H9 (cell line): ENCODE measurements at regions not wholly inside any gene's neighbourhood (a gene's known extent, or its start where the extent isn't known, plus 50 kb on each side); places are given as distances from the start of the nearest gene placed in this dataset.

Experiments used
- DNase-seq: peaks from one replicate; pipeline ENCODE4 v3.0.0-alpha.2; 2017
- H2AFZ ChIP-seq: one replicate; pipeline ENCODE4 v1.6.1; 2013; ENCODE audit warnings: mild to moderate bottlenecking, low read length, control low read depth, moderate library complexity
- H2AK5ac ChIP-seq: 2 replicates; pipeline ENCODE4 v1.6.1; 2013; ENCODE audit warnings: low read length, control low read depth, mixed read lengths; ENCODE audit not compliant: insufficient read length
- H2BK120ac ChIP-seq: one replicate; pipeline ENCODE4 v1.6.1; 2013; ENCODE audit warnings: low read depth, mild to moderate bottlenecking, low read length, control low read depth, inconsistent platforms; ENCODE audit not compliant: poor library complexity, severe bottlenecking
- H2BK12ac ChIP-seq: 2 replicates; pipeline ENCODE4 v1.6.1; 2013; ENCODE audit warnings: low read length, control low read depth, mixed read lengths, low read depth; ENCODE audit not compliant: insufficient read length
- H2BK15ac ChIP-seq: 2 replicates; pipeline ENCODE4 v1.6.1; 2013; ENCODE audit warnings: low read depth, low read length, control low read depth
- H2BK20ac ChIP-seq: one replicate; pipeline ENCODE4 v1.6.1; 2013; ENCODE audit warnings: low read depth, mild to moderate bottlenecking, low read length, control low read depth, inconsistent platforms; ENCODE audit not compliant: poor library complexity, severe bottlenecking
- H2BK5ac ChIP-seq: 2 replicates; pipeline ENCODE4 v1.6.1; 2013; ENCODE audit warnings: low read length, control low read depth, mixed read lengths; ENCODE audit not compliant: insufficient read length
- H3K14ac ChIP-seq: 2 replicates; pipeline ENCODE4 v1.6.1; 2013; ENCODE audit warnings: low read length, control low read depth; ENCODE audit not compliant: insufficient read depth
- H3K18ac ChIP-seq: 2 replicates; pipeline ENCODE4 v1.6.1; 2013; ENCODE audit warnings: low read depth, mild to moderate bottlenecking, mixed read lengths, low read length, control low read depth; ENCODE audit not compliant: insufficient read length
- H3K23ac ChIP-seq: 2 replicates; pipeline ENCODE4 v1.6.1; 2013; ENCODE audit warnings: low read length, control low read depth, mixed read lengths, low read depth; ENCODE audit not compliant: insufficient read length
- H3K23me2 ChIP-seq: 2 replicates; pipeline ENCODE4 v1.6.1; 2013; ENCODE audit warnings: low read depth, mild to moderate bottlenecking, mixed read lengths, low read length, control low read depth; ENCODE audit not compliant: insufficient read length, poor library complexity, severe bottlenecking
- H3K27ac ChIP-seq: 2 replicates; pipeline ENCODE4 v1.5.1; 2013; ENCODE audit warnings: low read length, control low read depth, mixed read lengths, low read depth; ENCODE audit not compliant: insufficient read length
- H3K27me3 ChIP-seq: 2 replicates; pipeline ENCODE4 v1.6.1; 2013; ENCODE audit warnings: low read length, control low read depth, inconsistent platforms; ENCODE audit not compliant: insufficient read depth
- H3K4ac ChIP-seq: 2 replicates; pipeline ENCODE4 v1.6.1; 2013; ENCODE audit warnings: low read depth, mild to moderate bottlenecking, control low read depth, inconsistent platforms, low read length, moderate library complexity
- H3K4me1 ChIP-seq: 2 replicates; pipeline ENCODE4 v1.6.1; 2013; ENCODE audit warnings: low read length, control low read depth, inconsistent platforms; ENCODE audit not compliant: insufficient read depth
- H3K4me2 ChIP-seq: 2 replicates; pipeline ENCODE4 v1.6.1; 2013; ENCODE audit warnings: low read length, control low read depth, mixed read lengths; ENCODE audit not compliant: insufficient read length, insufficient read depth
- H3K56ac ChIP-seq: 2 replicates; pipeline ENCODE4 v1.6.1; 2013; ENCODE audit warnings: low read depth, mild to moderate bottlenecking, mixed read lengths, low read length, control low read depth; ENCODE audit not compliant: insufficient read length
- H3K79me1 ChIP-seq: 2 replicates; pipeline ENCODE4 v1.6.1; 2013; ENCODE audit warnings: low read depth, mild to moderate bottlenecking, moderate library complexity, low read length, control low read depth, inconsistent platforms; ENCODE audit not compliant: insufficient read depth, poor library complexity, severe bottlenecking
- H3K79me2 ChIP-seq: 2 replicates; pipeline ENCODE4 v1.6.1; 2013; ENCODE audit warnings: low read length, control low read depth, inconsistent platforms; ENCODE audit not compliant: insufficient read depth
- H3K9ac ChIP-seq: 2 replicates; pipeline ENCODE4 v1.6.1; 2013; ENCODE audit warnings: low read length, control low read depth, mixed read lengths; ENCODE audit not compliant: insufficient read length; ENCODE audit errors: extremely low read depth
- H3K9me3 ChIP-seq: one replicate; pipeline ENCODE4 v1.6.1; 2013; ENCODE audit warnings: low read depth, low read length, inconsistent platforms; ENCODE audit not compliant: control insufficient read depth
- H3T11ph ChIP-seq: one replicate; pipeline ENCODE4 v1.6.1; 2013; ENCODE audit warnings: mild to moderate bottlenecking, low read length, control low read depth, inconsistent platforms
- H4K20me1 ChIP-seq: one replicate; pipeline ENCODE4 v1.6.1; 2013; ENCODE audit not compliant: control insufficient read depth, insufficient read length, insufficient read depth
- H4K5ac ChIP-seq: 2 replicates; pipeline ENCODE4 v1.6.1; 2013; ENCODE audit warnings: low read depth, mild to moderate bottlenecking, mixed read lengths, low read length, control low read depth; ENCODE audit not compliant: insufficient read length
- H4K8ac ChIP-seq: replicated peaks from 2 replicates; pipeline ENCODE4 v1.6.1; 2013; ENCODE audit warnings: low read length, control low read depth, mixed read lengths, low read depth; ENCODE audit not compliant: insufficient read length
- H4K91ac ChIP-seq: 2 replicates; pipeline ENCODE4 v1.6.1; 2013; ENCODE audit warnings: low read depth, mild to moderate bottlenecking, moderate library complexity, mixed read lengths, low read length, control low read depth; ENCODE audit not compliant: insufficient read length
- H3K27ac Mint-ChIP-seq, 3 experiments: 2 replicates in 2 of 3; 3 replicates in 1 of 3; pipeline ENCODE4 v1.8.0; 2020 to 2021; ENCODE audit warnings: mixed read lengths in 3 of 3, mild to moderate bottlenecking in 1 of 3, moderate library complexity in 1 of 3
- H3K27me3 Mint-ChIP-seq: 2 replicates; pipeline ENCODE4 v1.8.0; 2021; ENCODE audit warnings: low read depth, mild to moderate bottlenecking, moderate library complexity, mixed read lengths
- H3K36me3 Mint-ChIP-seq, 3 experiments: 2 replicates in 2 of 3; 3 replicates in 1 of 3; pipeline ENCODE4 v1.8.0; 2020 to 2021; ENCODE audit warnings: low read depth in 3 of 3, mixed read lengths in 3 of 3; ENCODE audit not compliant: insufficient read depth in 1 of 3
- H3K4me1 Mint-ChIP-seq, 2 experiments: 2 replicates each; pipeline ENCODE4 v1.8.0; 2020; ENCODE audit warnings: mixed read lengths in 2 of 2
- H3K4me3 Mint-ChIP-seq, 2 experiments: 2 replicates in 1 of 2; 3 replicates in 1 of 2; pipeline ENCODE4 v1.8.0; 2020 to 2021; ENCODE audit warnings: mild to moderate bottlenecking in 2 of 2, mixed read lengths in 2 of 2, moderate library complexity in 1 of 2
- H3K9me3 Mint-ChIP-seq, 2 experiments: 2 replicates in 1 of 2; 3 replicates in 1 of 2; pipeline ENCODE4 v1.8.0; 2020; ENCODE audit warnings: mild to moderate bottlenecking in 2 of 2, mixed read lengths in 2 of 2, moderate library complexity in 1 of 2
- WGBS: extraction: QIAGEN DNeasy Blood & Tissue Kit; methylation state at CpG from one replicate; pipeline ENCODE4 v1.1.7; 2013; ENCODE audit warnings: missing lambda C conversion rate, low lambda C conversion rate, mixed read lengths; ENCODE audit not compliant: insufficient read length; ENCODE audit errors: extremely low coverage; 5-methylcytosine and 5-hydroxymethylcytosine counted together
- TF ChIP-seq, protein P1 (sequence below): fragments of 200-600 bp; sonication (generic); conservative IDR thresholded peaks from 3 replicates; pipeline ENCODE4 v1.8.0; 2021; ENCODE audit warnings: antibody characterized with exemption, mild to moderate bottlenecking

DNA sequence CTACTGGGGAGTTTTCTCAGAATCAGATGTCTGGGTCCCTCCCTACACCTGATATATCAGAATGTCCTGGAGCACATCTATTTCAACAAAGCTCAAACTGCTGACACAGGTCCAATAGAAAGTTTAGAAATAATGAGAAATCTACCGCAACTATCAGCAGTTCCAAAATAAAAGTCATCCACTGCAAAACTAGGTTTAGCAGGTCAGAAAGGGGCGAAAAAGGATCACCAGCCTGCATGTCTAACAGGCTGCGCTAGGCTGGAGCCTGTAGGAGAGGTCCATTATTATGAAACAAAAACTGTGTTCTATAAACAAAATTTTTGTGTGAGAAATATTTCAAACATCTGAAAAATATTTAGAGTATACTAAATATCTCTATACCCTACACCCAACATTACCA is 84.1 kb upstream of the RNF38 start:
- peaks cover 38% of the 10 kb centered on the region for H3K79me2 ChIP-seq
- no CpG with 5 or more reads among the region's 3 CpGs for WGBS
- no peaks in the 10 kb centered on the region for H4K20me1 ChIP-seq
- Mint-ChIP-seq H3K27ac (no peak overlapping the region; a peak in 1 of 7 replicates), H3K36me3 (peaks cover 0 to 13% (median 4%) of the 10 kb centered on the region in 3 experiments; a peak in 6 of 7 replicates), H3K9me3 (no peaks in the 10 kb centered on the region; a peak in 1 of 5 replicates), H3K27me3 (no peaks in the 10 kb centered on the region), H3K4me3 (peak overlapping the region; percentile 13 to 47; a peak in 1 of 5 replicates), H3K4me1 (peaks cover 51 to 64% of the 10 kb centered on the region in 2 experiments)
- no peak overlapping the region for H3K27ac ChIP-seq
- H3K18ac ChIP-seq, result no peak overlapping the region
- H4K8ac ChIP-seq, result no peak overlapping the region
- peaks cover 16% of the 10 kb centered on the region; the same call in 1 of the 2 replicates for H3K4me1 ChIP-seq
- H2BK15ac ChIP-seq, result no peak overlapping the region
- DNase-seq, result no peak
- H2AFZ ChIP-seq, result no peak overlapping the region
- H2BK20ac ChIP-seq, result no peak overlapping the region
- H3K23ac ChIP-seq, result no peak overlapping the region
- no peak overlapping the region for H3K9ac ChIP-seq
- no peak overlapping the region for H3K56ac ChIP-seq
- no peaks in the 10 kb centered on the region for H3K9me3 ChIP-seq
- no peak overlapping the region for H3K4ac ChIP-seq
- H3K14ac ChIP-seq, result no peak overlapping the region
- no peak overlapping the region for H4K91ac ChIP-seq
- no peak overlapping the region for H4K5ac ChIP-seq
- no peak overlapping the region for H2BK5ac ChIP-seq
- TF ChIP-seq, protein P1, sequence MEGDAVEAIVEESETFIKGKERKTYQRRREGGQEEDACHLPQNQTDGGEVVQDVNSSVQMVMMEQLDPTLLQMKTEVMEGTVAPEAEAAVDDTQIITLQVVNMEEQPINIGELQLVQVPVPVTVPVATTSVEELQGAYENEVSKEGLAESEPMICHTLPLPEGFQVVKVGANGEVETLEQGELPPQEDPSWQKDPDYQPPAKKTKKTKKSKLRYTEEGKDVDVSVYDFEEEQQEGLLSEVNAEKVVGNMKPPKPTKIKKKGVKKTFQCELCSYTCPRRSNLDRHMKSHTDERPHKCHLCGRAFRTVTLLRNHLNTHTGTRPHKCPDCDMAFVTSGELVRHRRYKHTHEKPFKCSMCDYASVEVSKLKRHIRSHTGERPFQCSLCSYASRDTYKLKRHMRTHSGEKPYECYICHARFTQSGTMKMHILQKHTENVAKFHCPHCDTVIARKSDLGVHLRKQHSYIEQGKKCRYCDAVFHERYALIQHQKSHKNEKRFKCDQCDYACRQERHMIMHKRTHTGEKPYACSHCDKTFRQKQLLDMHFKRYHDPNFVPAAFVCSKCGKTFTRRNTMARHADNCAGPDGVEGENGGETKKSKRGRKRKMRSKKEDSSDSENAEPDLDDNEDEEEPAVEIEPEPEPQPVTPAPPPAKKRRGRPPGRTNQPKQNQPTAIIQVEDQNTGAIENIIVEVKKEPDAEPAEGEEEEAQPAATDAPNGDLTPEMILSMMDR, result no peak
- H3T11ph ChIP-seq, result no peak overlapping the region
- peaks cover 13% of the 10 kb centered on the region for H3K23me2 ChIP-seq
- no peak overlapping the region for H2BK12ac ChIP-seq
- no peaks in the 10 kb centered on the region for H3K79me1 ChIP-seq
- H2BK120ac ChIP-seq, result no peak overlapping the region
- no peak overlapping the region for H2AK5ac ChIP-seq
- H3K27me3 ChIP-seq, result no peaks in the 10 kb centered on the region
- H3K4me2 ChIP-seq, result no peak overlapping the region
